GM06990 (cell line): ENCODE measurements at regions not wholly inside any gene's neighbourhood (a gene's known extent, or its start where the extent isn't known, plus 50 kb on each side); places are given as distances from the start of the nearest gene placed in this dataset.

Source experiments
- DNase-seq: peaks from one replicate; pipeline ENCODE4 v3.0.0-alpha.2; 2011; ENCODE audit not compliant: insufficient read length; ENCODE audit errors: extremely low read depth
- H3K27me3 ChIP-seq: replicated peaks from 2 replicates; pipeline ENCODE4 v1.6.0; 2011; ENCODE audit warnings: low read length; ENCODE audit not compliant: control insufficient read depth, insufficient read depth
- H3K36me3 ChIP-seq: 2 replicates; pipeline ENCODE4 v1.5.1; 2011; ENCODE audit warnings: low read length; ENCODE audit not compliant: control insufficient read depth, insufficient read depth
- H3K4me3 ChIP-seq: replicated peaks from 2 replicates; pipeline ENCODE4 v1.5.1; 2011; ENCODE audit warnings: low read depth, mild to moderate bottlenecking, control low read depth, low read length
- TF ChIP-seq, protein P1 (sequence below): IDR thresholded peaks from 2 replicates; pipeline ENCODE4 v1.5.1; 2011; ENCODE audit warnings: low read length, control low read depth, mild to moderate bottlenecking, inconsistent platforms; ENCODE audit not compliant: insufficient read depth, poor library complexity, severe bottlenecking

DNA sequence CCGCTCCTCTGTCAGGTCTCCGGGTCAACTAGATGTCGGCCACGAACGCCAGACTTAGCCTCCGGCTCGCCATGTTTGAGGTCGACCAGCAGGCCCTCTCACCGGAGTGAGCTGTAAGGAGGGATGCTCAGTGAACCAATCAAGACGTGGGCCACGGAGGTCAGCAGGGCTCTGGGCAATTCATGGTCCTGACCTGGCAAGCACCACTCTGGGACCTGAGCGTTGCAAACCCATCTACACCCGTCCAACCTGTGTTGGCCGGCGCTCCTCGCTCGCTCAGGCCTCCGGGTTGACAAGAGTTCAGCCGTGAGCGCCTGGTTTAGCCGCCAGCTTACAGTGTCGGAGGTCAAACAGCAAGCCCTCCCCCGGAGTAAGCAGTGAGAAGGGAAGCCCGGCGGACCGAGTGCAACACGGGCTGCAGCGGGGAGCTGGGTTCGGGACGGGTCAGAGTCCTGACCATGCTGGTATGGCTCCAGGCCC is 1361.9 kb downstream of the UQCRFS1 start:
- no peaks in the 10 kb centered on the region for H3K27me3 ChIP-seq

DNA sequence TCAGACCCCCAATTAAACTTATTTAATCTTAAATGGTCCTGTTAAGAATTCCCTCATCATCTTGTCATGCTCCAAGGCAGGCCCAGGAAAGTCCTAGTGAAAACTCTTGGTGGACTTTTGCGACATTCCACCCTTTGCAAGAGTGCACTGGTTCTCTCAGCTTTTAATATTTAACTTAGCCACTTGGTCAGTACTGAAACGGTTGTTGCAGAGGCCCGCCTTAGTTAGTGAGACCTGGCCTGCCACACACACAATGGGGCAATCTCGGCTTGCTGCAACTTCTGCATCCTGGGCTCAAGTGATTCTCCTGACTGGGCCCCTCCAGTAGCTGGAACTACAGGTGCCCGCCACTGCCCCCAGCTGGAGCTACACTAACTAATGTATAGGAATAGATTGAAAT is 1366.0 kb downstream of the UQCRFS1 start:
- DNase-seq: no peak
- no peaks in the 10 kb centered on the region for H3K36me3 ChIP-seq

More for the DNA sequence above, 1361.9 kb downstream of the UQCRFS1 start:
- Histone ChIP-seq H3K36me3 (no peaks in the 10 kb centered on the region), H3K4me3 (no peak overlapping the region)
- DNase-seq: no peak
- TF ChIP-seq, protein P1, sequence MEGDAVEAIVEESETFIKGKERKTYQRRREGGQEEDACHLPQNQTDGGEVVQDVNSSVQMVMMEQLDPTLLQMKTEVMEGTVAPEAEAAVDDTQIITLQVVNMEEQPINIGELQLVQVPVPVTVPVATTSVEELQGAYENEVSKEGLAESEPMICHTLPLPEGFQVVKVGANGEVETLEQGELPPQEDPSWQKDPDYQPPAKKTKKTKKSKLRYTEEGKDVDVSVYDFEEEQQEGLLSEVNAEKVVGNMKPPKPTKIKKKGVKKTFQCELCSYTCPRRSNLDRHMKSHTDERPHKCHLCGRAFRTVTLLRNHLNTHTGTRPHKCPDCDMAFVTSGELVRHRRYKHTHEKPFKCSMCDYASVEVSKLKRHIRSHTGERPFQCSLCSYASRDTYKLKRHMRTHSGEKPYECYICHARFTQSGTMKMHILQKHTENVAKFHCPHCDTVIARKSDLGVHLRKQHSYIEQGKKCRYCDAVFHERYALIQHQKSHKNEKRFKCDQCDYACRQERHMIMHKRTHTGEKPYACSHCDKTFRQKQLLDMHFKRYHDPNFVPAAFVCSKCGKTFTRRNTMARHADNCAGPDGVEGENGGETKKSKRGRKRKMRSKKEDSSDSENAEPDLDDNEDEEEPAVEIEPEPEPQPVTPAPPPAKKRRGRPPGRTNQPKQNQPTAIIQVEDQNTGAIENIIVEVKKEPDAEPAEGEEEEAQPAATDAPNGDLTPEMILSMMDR: no peak

GRCh38 chr19:27844261-27844660 is 1368.7 kb downstream of the UQCRFS1 start:
- TF ChIP-seq, protein P1: no peak
- no peak for DNase-seq
- Histone ChIP-seq H3K27me3 (no peaks in the 10 kb centered on the region), H3K36me3 (no peaks in the 10 kb centered on the region), H3K4me3 (no peak overlapping the region)

More for the DNA sequence above, 1366.0 kb downstream of the UQCRFS1 start:
- TF ChIP-seq, protein P1: no peak
- no peaks in the 10 kb centered on the region for H3K27me3 ChIP-seq
- no peak overlapping the region for H3K4me3 ChIP-seq

DNA sequence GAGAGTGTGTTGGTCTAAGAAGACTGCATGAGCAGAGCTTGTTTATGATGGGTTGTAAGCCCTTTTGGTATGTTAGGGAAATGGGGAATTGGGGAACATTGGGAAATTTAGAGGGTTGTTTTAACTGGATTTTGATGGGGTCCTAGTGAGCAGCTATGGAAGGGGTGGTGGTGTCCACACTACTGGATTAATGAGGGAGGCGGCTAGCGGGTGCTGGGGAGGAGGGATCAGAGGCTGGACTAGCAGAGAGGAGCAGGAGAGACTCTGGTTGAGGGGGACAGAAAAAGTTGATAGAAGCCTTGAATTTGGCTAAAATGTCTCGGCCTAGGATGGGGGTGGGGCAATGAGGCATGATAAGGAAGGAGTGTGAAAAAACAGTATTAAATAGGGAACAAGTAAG is 1369.1 kb downstream of the UQCRFS1 start:
- Histone ChIP-seq H3K27me3 (no peaks in the 10 kb centered on the region), H3K36me3 (no peaks in the 10 kb centered on the region), H3K4me3 (no peak overlapping the region)
- TF ChIP-seq, protein P1: no peak
- DNase-seq: no peak

GRCh38 chr19:27833031-27833430 is 1379.9 kb downstream of the UQCRFS1 start:
- Histone ChIP-seq H3K27me3 (no peaks in the 10 kb centered on the region), H3K36me3 (no peaks in the 10 kb centered on the region), H3K4me3 (no peak overlapping the region)
- TF ChIP-seq, protein P1: no peak
- no peak for DNase-seq

- H3K36me3 ChIP-seq: no peaks in the 10 kb centered on the region
- no peak overlapping the region for H3K4me3 ChIP-seq
- H3K27me3 ChIP-seq: no peaks in the 10 kb centered on the region
- TF ChIP-seq, protein P1: no peak
- DNase-seq: no peak
Measured at GRCh38 chr19:27828829-27829228, 1384.1 kb downstream of the UQCRFS1 start.
